ENCODE measurements at regions not wholly inside any gene's neighbourhood (a gene's known extent, or its start where the extent isn't known, plus 50 kb on each side); places are given as distances from the start of the nearest gene placed in this dataset.

GRCh38 chr10:111481261-111481826 lies 404.5 kb downstream of the ADRA2A start:
- H4K91ac ChIP-seq (replicated peaks; ENCODE audit: insufficient read length, low read length) = peak overlapping the region; percentile 67
- no peak overlapping the region; the same call in 1 of the 2 replicates for H3K18ac ChIP-seq (ENCODE audit: extremely low read depth, low read length)
- no peak overlapping the region for H3K4me2 ChIP-seq (ENCODE audit: insufficient read depth in 1 of 2, low read depth in 2 of 2, low read length in 2 of 2)
- no peak overlapping the region for H3K56ac ChIP-seq (replicated peaks; ENCODE audit: insufficient read length, low read depth, low read length)
- peaks cover 0 to 1% of the 10 kb centered on the region in 2 experiments; a peak in 1 of 4 replicates for H3K9me3 ChIP-seq (ENCODE audit: insufficient read depth in 2 of 2, low read depth in 1 of 2, low read length in 1 of 2)
- FAIRE-seq (no peak), DNase-seq (ENCODE audit: low read depth in 1 of 2, low spot score in 2 of 2) (no peak)
- H2AFZ ChIP-seq (ENCODE audit: low read length) = no peak overlapping the region
- H3K4me3 ChIP-seq (ENCODE audit: extremely low read depth in 1 of 4, insufficient read depth in 2 of 4, low read depth in 3 of 4, low read length in 4 of 4) = no peak overlapping the region
- no peaks in the 10 kb centered on the region for H3K4me1 ChIP-seq (replicated peaks in 1 of 4; ENCODE audit: control insufficient read depth in 3 of 4, insufficient read depth in 4 of 4, low read length in 3 of 4)
- H2BK20ac ChIP-seq (ENCODE audit: low read length) = no peak overlapping the region; the same call in 1 of the 2 replicates
- H3K4ac ChIP-seq (replicated peaks; ENCODE audit: insufficient read length, low read depth, low read length) = no peak overlapping the region
- H3K23me2 ChIP-seq (ENCODE audit: low read depth, low read length) = no peaks in the 10 kb centered on the region
- H3K27me3 ChIP-seq (replicated peaks in 1 of 4; ENCODE audit: control insufficient read depth in 3 of 4, extremely low read depth in 1 of 4, insufficient read depth in 3 of 4, low read length in 3 of 4) = no peaks in the 10 kb centered on the region
- H4K8ac ChIP-seq (ENCODE audit: extremely low read depth, insufficient read depth, low read length) = no peak overlapping the region
- H2AK5ac ChIP-seq (ENCODE audit: low read depth, low read length) = no peak overlapping the region
- no peak overlapping the region for H2BK15ac ChIP-seq (ENCODE audit: low read length)
- peak; percentile 83 for TF ChIP-seq BACH1 (IDR thresholded peaks at IDR 0.05; ENCODE audit: low read length)
- TF ChIP-seq MAFK (IDR thresholded peaks at IDR 0.05; ENCODE audit: low read depth, low read length) = peak; percentile 60; the same call in 1 of the 2 replicates
- TF ChIP-seq SP4 (IDR thresholded peaks at IDR 0.05; ENCODE audit: low read length) = no peak
- TF ChIP-seq CTCF (IDR thresholded peaks at IDR 0.05; ENCODE audit: control extremely low read depth in 1 of 3, insufficient read depth in 1 of 3, low read depth in 1 of 3, low read length in 3 of 3) = no peak
- ChIA-PET POLR2A (ENCODE audit: partially characterized antibody) (no interaction called here), CTCF (ENCODE audit: partially characterized antibody) (interaction anchor here (0.6 to 1.5 kb wide), 4 partner anchors 11 to 314 kb away, joined by 3 to 6 read pairs (median 4); no protein-coding TSS in a partner anchor)
- no peak overlapping the region for H3K27ac ChIP-seq (ENCODE audit: low read depth, low read length)
- no peaks in the 10 kb centered on the region for H3K79me2 ChIP-seq (ENCODE audit: control insufficient read depth in 1 of 2, insufficient read depth in 2 of 2, low read length in 2 of 2)
- 97% methylated on average over 5 of the region's 5 CpGs; no CpG with 5 or more reads in 1 of the 2 experiments for WGBS, 2 experiments (ENCODE audit: extremely low coverage in 1 of 2, insufficient coverage in 1 of 2, insufficient read length in 1 of 2, insufficient replicate concordance in 2 of 2, low coverage in 1 of 2, low lambda C conversion rate in 2 of 2, missing lambda C conversion rate in 1 of 2)
- H4K20me1 ChIP-seq (replicated peaks in 1 of 2; ENCODE audit: control insufficient read depth in 1 of 2, insufficient read depth in 2 of 2, low read length in 2 of 2) = no peaks in the 10 kb centered on the region
- no peak overlapping the region for H4K5ac ChIP-seq (ENCODE audit: insufficient read length, low read depth, low read length)
- H3K14ac ChIP-seq (ENCODE audit: insufficient read length) = no peak overlapping the region
- H3K36me3 ChIP-seq (ENCODE audit: control insufficient read depth in 2 of 4, insufficient read depth in 4 of 4, low read length in 3 of 4) = no peaks in the 10 kb centered on the region; a peak in 1 of 8 replicates
- H3K79me1 ChIP-seq (ENCODE audit: low read depth, low read length) = no peaks in the 10 kb centered on the region
- no peak overlapping the region for H2BK5ac ChIP-seq (ENCODE audit: low read depth, low read length)
- no peak overlapping the region for H3K23ac ChIP-seq (ENCODE audit: insufficient read length)
- peak overlapping the region; percentile 70; the same call in 1 of the 2 replicates for H2BK12ac ChIP-seq (ENCODE audit: low read depth, low read length)
- H3K9ac ChIP-seq (replicated peaks in 1 of 4; ENCODE audit: extremely low read depth in 1 of 4, low read depth in 3 of 4, low read length in 3 of 4) = no peak overlapping the region
- H2BK120ac ChIP-seq (replicated peaks; ENCODE audit: low read depth, low read length) = no peak overlapping the region

All from H1 (cell line).